HG03103 (cell line): ENCODE measurements at regions not wholly inside any gene's neighbourhood (a gene's known extent, or its start where the extent isn't known, plus 50 kb on each side); places are given as distances from the start of the nearest gene placed in this dataset.
A peak's percentile ranks its signal among the peaks of the same experiment; 100 is the strongest.
"Not testable (repeated sequence)": the region's sequence is repeated elsewhere in the genome, so short reads cannot be mapped to it uniquely, and the experiment has no call there.

ENCODE experiments used
- ATAC-seq: cut with Tn5 transposase; IDR thresholded peaks from one replicate; pipeline ENCODE4 v1.9.1; 2021; ENCODE audit warnings: low read depth; ENCODE audit not compliant: unreplicated experiment

- ATAC-seq = no peak
Observed at GRCh38 chr7:35908331-35909216, 107.7 kb downstream of the SEPTIN7 start.

GRCh38 chr7:35909870-35910357, 109.1 kb downstream of the SEPTIN7 start:
- ATAC-seq = no peak

GRCh38 chr7:35910621-35911020, 109.8 kb downstream of the SEPTIN7 start:
- not testable (repeated sequence) for ATAC-seq

GRCh38 chr7:35913350-35913749, 112.5 kb downstream of the SEPTIN7 start:
- ATAC-seq = not testable (repeated sequence)

- not testable (repeated sequence) for ATAC-seq
Observed at GRCh38 chr7:35914214-35914613, 113.4 kb downstream of the SEPTIN7 start.

GRCh38 chr7:35915247-35915955, 114.5 kb downstream of the SEPTIN7 start:
- not testable (repeated sequence) for ATAC-seq

- ATAC-seq = not testable (repeated sequence)
Observed at GRCh38 chr7:35918217-35918616, 117.4 kb downstream of the SEPTIN7 start.

GRCh38 chr7:35919607-35920006, 118.8 kb downstream of the SEPTIN7 start:
- ATAC-seq = peak; percentile 81

GRCh38 chr7:35921338-35921737, 120.5 kb downstream of the SEPTIN7 start:
- ATAC-seq = not testable (repeated sequence)

GRCh38 chr7:35924668-35925067, 123.8 kb downstream of the SEPTIN7 start:
- not testable (repeated sequence) for ATAC-seq

GRCh38 chr7:35926966-35927365, 126.1 kb downstream of the SEPTIN7 start:
- ATAC-seq = not testable (repeated sequence)

GRCh38 chr7:35931134-35931533, 130.3 kb downstream of the SEPTIN7 start:
- not testable (repeated sequence) for ATAC-seq

- ATAC-seq = not testable (repeated sequence)
Observed at GRCh38 chr7:35931551-35931950, 130.7 kb downstream of the SEPTIN7 start.

GRCh38 chr7:35940695-35941094, 139.8 kb downstream of the SEPTIN7 start:
- not testable (repeated sequence) for ATAC-seq

- ATAC-seq = not testable (repeated sequence)
Observed at GRCh38 chr7:35945621-35946020, 144.8 kb downstream of the SEPTIN7 start.

- ATAC-seq = not testable (repeated sequence)
Observed at GRCh38 chr7:35955735-35956134, 154.9 kb downstream of the SEPTIN7 start.

- not testable (repeated sequence) for ATAC-seq
Observed at GRCh38 chr7:35956988-35957387, 156.1 kb downstream of the SEPTIN7 start.

GRCh38 chr7:35961260-35961659, 160.4 kb downstream of the SEPTIN7 start:
- ATAC-seq = not testable (repeated sequence)

GRCh38 chr7:35962607-35963006, 161.8 kb downstream of the SEPTIN7 start:
- not testable (repeated sequence) for ATAC-seq

- ATAC-seq = no peak
Observed at GRCh38 chr7:35967366-35968139, 166.7 kb downstream of the SEPTIN7 start.
